RKO (cell line): ENCODE measurements at regions not wholly inside any gene's neighbourhood (a gene's known extent, or its start where the extent isn't known, plus 50 kb on each side); places are given as distances from the start of the nearest gene placed in this dataset.

Source experiments
- DNase-seq: peaks from one replicate; pipeline ENCODE4 v3.0.0-alpha.2; 2016; ENCODE audit warnings: low spot score

GRCh38 chr11:29351301-29351873, 665.4 kb downstream of the KCNA4 start:
- no peak for DNase-seq

- DNase-seq = peak; percentile 65
Measured at GRCh38 chr11:29343465-29344333, 673.1 kb downstream of the KCNA4 start.

GRCh38 chr11:29336727-29337575, 679.9 kb downstream of the KCNA4 start:
- no peak for DNase-seq

- no peak for DNase-seq
Measured at GRCh38 chr11:29334776-29335130, 682.1 kb downstream of the KCNA4 start.

- DNase-seq = peak; percentile 59
Measured at GRCh38 chr11:29333993-29334775, 682.6 kb downstream of the KCNA4 start.

GRCh38 chr11:29331451-29332010, 685.3 kb downstream of the KCNA4 start:
- no peak for DNase-seq

GRCh38 chr11:29328961-29329441, 687.8 kb downstream of the KCNA4 start:
- DNase-seq = peak; percentile 33

GRCh38 chr11:29327891-29328290, 688.9 kb downstream of the KCNA4 start:
- DNase-seq = no peak

GRCh38 chr11:29326757-29327156, 690.1 kb downstream of the KCNA4 start:
- no peak for DNase-seq

GRCh38 chr11:29324328-29324727, 692.5 kb downstream of the KCNA4 start:
- no peak for DNase-seq

- no peak for DNase-seq
Measured at GRCh38 chr11:29321293-29322132, 695.3 kb downstream of the KCNA4 start.

GRCh38 chr11:29320196-29320595, 696.6 kb downstream of the KCNA4 start:
- no peak for DNase-seq

- no peak for DNase-seq
Measured at GRCh38 chr11:29319210-29319609, 697.6 kb downstream of the KCNA4 start.

GRCh38 chr11:29318134-29318845, 698.5 kb downstream of the KCNA4 start:
- DNase-seq = no peak

- no peak for DNase-seq
Measured at GRCh38 chr11:29317694-29318093, 699.1 kb downstream of the KCNA4 start.

- no peak for DNase-seq
Measured at GRCh38 chr11:29315275-29315674, 701.6 kb downstream of the KCNA4 start.

GRCh38 chr11:29314211-29314610, 702.6 kb downstream of the KCNA4 start:
- no peak for DNase-seq

- DNase-seq = no peak
Measured at GRCh38 chr11:29312812-29313211, 704.0 kb downstream of the KCNA4 start.

- DNase-seq = no peak
Measured at GRCh38 chr11:29310725-29311342, 706.0 kb downstream of the KCNA4 start.
